Fibroblast of lung (primary cell): ENCODE measurements at regions not wholly inside any gene's neighbourhood (a gene's known extent, or its start where the extent isn't known, plus 50 kb on each side); places are given as distances from the start of the nearest gene placed in this dataset.

Source experiments
- DNase-seq, 2 donors: peaks; one replicate each; pipeline versions ENCODE4 v3.0.0 to v3.0.0-alpha.2; 2010; ENCODE audit warnings: low read depth in 2 of 2
- H2AFZ ChIP-seq: 2 replicates; pipeline ENCODE4 v1.5.1; 2012; ENCODE audit warnings: low read length, control low read depth, inconsistent platforms
- H3K27ac ChIP-seq: 2 replicates; pipeline ENCODE4 v1.5.1; 2011; ENCODE audit warnings: low read length, control low read depth; ENCODE audit not compliant: insufficient read depth
- H3K27me3 ChIP-seq: 2 replicates; pipeline ENCODE4 v1.5.1; 2011; ENCODE audit warnings: mild to moderate bottlenecking, low read length; ENCODE audit not compliant: control insufficient read depth, insufficient read depth
- H3K36me3 ChIP-seq: 2 replicates; pipeline ENCODE4 v1.5.1; 2011; ENCODE audit warnings: low read length; ENCODE audit not compliant: control insufficient read depth, insufficient read depth
- H3K4me1 ChIP-seq: 2 replicates; pipeline ENCODE4 v1.5.1; 2011; ENCODE audit warnings: low read length; ENCODE audit not compliant: control insufficient read depth, insufficient read depth; ENCODE audit errors: extremely low read depth
- H3K4me2 ChIP-seq: 2 replicates; pipeline ENCODE4 v1.5.1; 2011; ENCODE audit warnings: low read length, control low read depth; ENCODE audit not compliant: insufficient read depth; ENCODE audit errors: extremely low read depth
- H3K4me3 ChIP-seq, 4 experiments: fragments of 200-600 bp in 1 of 4; sonication (generic) in 1 of 4; replicated peaks in 1 of 4; 2 replicates each; pipeline ENCODE4 v1.5.1; 2011 to 2016; ENCODE audit warnings: low read length in 4 of 4, low read depth in 3 of 4, mild to moderate bottlenecking in 3 of 4, control low read depth in 2 of 4, inconsistent platforms in 1 of 4, mixed read lengths in 1 of 4; ENCODE audit not compliant: insufficient read depth in 1 of 4; ENCODE audit errors: control extremely low read depth in 1 of 4
- H3K79me2 ChIP-seq: 2 replicates; pipeline ENCODE4 v1.5.1; 2012; ENCODE audit warnings: mild to moderate bottlenecking, low read length, inconsistent platforms; ENCODE audit not compliant: control insufficient read depth, insufficient read depth
- H3K9ac ChIP-seq: 2 replicates; pipeline ENCODE4 v1.5.1; 2011; ENCODE audit warnings: mild to moderate bottlenecking, low read length, control low read depth; ENCODE audit not compliant: insufficient read depth
- H3K9me3 ChIP-seq: 2 replicates; pipeline ENCODE4 v1.5.1; 2012; ENCODE audit warnings: low read depth, low read length; ENCODE audit not compliant: control insufficient read depth, insufficient read depth
- H4K20me1 ChIP-seq: 2 replicates; pipeline ENCODE4 v1.5.1; 2011; ENCODE audit warnings: low read length; ENCODE audit not compliant: control insufficient read depth, insufficient read depth; ENCODE audit errors: extremely low read depth
- EZH2 ChIP-seq: IDR thresholded peaks from 2 replicates; pipeline ENCODE4 v1.5.1; 2012; ENCODE audit warnings: low read length, control low read depth, mild to moderate bottlenecking; ENCODE audit errors: missing control alignments
- TF ChIP-seq, protein P1 (sequence below), 2 donors: IDR thresholded peaks in 1 of 2; conservative IDR thresholded peaks in 1 of 2; 1 replicate in 1 of 2; 2 replicates in 1 of 2; pipeline ENCODE4 v1.5.1; 2011 to 2012; ENCODE audit warnings: low read length in 2 of 2, control low read depth in 1 of 2, inconsistent platforms in 1 of 2, low read depth in 1 of 2, mild to moderate bottlenecking in 1 of 2

DNA sequence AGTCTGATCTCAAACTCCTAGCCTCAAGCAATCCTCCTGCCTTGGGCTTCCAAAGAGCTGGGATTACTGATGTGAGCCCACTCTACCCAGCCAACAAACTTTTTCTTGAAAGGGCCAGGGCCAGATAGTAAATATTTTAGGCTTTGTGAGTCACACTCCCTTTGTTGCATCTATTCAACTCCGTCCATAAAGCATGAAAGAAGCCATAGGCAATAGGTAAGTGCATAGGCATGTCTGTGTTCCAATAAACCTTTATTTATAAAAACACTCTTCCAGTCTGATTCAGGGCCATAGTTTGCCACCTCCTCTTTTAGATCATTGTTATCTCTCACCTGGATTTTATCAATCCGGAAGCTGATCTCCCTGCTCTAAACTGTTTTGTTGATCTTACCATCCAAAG lies 105.6 kb upstream of the BMPER start:
- Histone ChIP-seq H3K4me3 (no peak overlapping the region), H3K79me2 (no peaks in the 10 kb centered on the region), H3K36me3 (no peaks in the 10 kb centered on the region), H3K4me2 (no peak overlapping the region), H3K27me3 (no peaks in the 10 kb centered on the region), H3K9ac (no peak overlapping the region), H3K9me3 (no peaks in the 10 kb centered on the region), H2AFZ (no peak overlapping the region), H4K20me1 (no peaks in the 10 kb centered on the region), H3K4me1 (no peaks in the 10 kb centered on the region), H3K27ac (no peak overlapping the region)
- no peak for DNase-seq
- TF ChIP-seq EZH2: no peak

DNA sequence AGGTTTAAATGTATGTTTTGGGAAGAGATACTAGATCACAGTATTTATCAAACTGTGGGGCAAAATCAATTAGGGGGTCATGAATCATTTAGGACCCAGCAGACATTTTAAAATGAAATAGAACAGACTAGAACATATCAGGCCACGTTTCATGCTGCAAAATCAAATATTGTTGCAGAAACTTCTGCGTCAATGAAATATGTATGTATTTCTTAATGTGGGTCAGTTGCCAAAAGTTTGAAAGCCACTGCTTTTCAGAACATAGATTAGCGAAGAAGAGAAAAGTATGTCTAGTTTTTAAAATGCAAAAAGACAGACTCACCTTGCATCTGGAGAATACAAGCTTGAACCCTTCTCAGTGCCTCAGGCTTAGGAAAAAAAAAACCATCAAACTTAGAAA lies 102.7 kb upstream of the BMPER start:
- Histone ChIP-seq H2AFZ (no peak overlapping the region), H3K27ac (no peak overlapping the region), H3K4me3 (no peak overlapping the region), H3K79me2 (no peaks in the 10 kb centered on the region), H3K9ac (no peak overlapping the region), H3K4me1 (no peaks in the 10 kb centered on the region), H3K4me2 (no peak overlapping the region), H3K27me3 (no peaks in the 10 kb centered on the region), H4K20me1 (no peaks in the 10 kb centered on the region), H3K9me3 (no peaks in the 10 kb centered on the region), H3K36me3 (no peaks in the 10 kb centered on the region)
- DNase-seq: no peak
- TF ChIP-seq, protein P1, sequence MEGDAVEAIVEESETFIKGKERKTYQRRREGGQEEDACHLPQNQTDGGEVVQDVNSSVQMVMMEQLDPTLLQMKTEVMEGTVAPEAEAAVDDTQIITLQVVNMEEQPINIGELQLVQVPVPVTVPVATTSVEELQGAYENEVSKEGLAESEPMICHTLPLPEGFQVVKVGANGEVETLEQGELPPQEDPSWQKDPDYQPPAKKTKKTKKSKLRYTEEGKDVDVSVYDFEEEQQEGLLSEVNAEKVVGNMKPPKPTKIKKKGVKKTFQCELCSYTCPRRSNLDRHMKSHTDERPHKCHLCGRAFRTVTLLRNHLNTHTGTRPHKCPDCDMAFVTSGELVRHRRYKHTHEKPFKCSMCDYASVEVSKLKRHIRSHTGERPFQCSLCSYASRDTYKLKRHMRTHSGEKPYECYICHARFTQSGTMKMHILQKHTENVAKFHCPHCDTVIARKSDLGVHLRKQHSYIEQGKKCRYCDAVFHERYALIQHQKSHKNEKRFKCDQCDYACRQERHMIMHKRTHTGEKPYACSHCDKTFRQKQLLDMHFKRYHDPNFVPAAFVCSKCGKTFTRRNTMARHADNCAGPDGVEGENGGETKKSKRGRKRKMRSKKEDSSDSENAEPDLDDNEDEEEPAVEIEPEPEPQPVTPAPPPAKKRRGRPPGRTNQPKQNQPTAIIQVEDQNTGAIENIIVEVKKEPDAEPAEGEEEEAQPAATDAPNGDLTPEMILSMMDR (conservative IDR thresholded peaks at IDR 0.05 in 1 of 2, IDR thresholded peaks at IDR 0.05 in 1 of 2; ENCODE audit: low read depth in 1 of 2, low read length in 2 of 2): no peak
- TF ChIP-seq EZH2: no peak

DNA sequence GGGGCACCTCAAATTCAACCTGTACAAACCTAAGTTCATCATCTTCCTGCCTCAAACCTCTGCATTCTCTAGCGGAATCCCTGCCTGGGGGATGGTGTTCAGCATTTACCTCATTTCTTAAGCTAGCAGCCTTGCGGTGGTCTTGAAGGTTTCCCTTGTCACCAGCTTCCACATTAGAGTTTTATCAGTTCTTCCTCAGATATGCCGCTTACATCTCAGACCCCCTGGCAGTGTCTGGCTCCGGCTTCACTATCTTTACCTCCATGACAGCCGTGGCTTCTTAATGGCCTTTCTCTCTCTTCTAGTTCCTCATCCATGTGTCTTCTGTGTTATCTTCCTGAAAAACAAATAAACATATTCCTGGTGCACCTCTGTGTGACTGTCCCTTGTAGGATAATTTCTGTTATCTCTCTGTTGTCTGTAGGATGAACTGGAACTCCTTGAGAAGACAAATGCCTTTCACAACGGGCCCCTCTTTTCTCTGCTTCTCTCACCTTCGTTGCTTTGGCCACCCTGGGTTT lies 101.1 kb upstream of the BMPER start:
- no peak overlapping the region for H3K4me2 ChIP-seq
- DNase-seq: no peak
- peaks cover 4% of the 10 kb centered on the region for H3K4me1 ChIP-seq
- no peak overlapping the region for H3K27ac ChIP-seq
- H3K9me3 ChIP-seq: no peaks in the 10 kb centered on the region
- H3K27me3 ChIP-seq: no peaks in the 10 kb centered on the region
- no peak overlapping the region for H3K9ac ChIP-seq
- H4K20me1 ChIP-seq: no peaks in the 10 kb centered on the region
- no peak overlapping the region for H3K4me3 ChIP-seq
- no peak overlapping the region for H2AFZ ChIP-seq
- no peaks in the 10 kb centered on the region for H3K36me3 ChIP-seq
- no peaks in the 10 kb centered on the region for H3K79me2 ChIP-seq
- no peak for TF ChIP-seq EZH2
- TF ChIP-seq, protein P1 (conservative IDR thresholded peaks at IDR 0.05 in 1 of 2, IDR thresholded peaks at IDR 0.05 in 1 of 2; ENCODE audit: low read depth in 1 of 2, low read length in 2 of 2): no peak
